Effector memory CD8-positive, alpha-beta T cell (primary cell): ENCODE measurements at regions not wholly inside any gene's neighbourhood (a gene's known extent, or its start where the extent isn't known, plus 50 kb on each side); places are given as distances from the start of the nearest gene placed in this dataset.
"Not testable (repeated sequence)": the region's sequence is repeated elsewhere in the genome, so short reads cannot be mapped to it uniquely, and the experiment has no call there.

ENCODE experiments used
- ATAC-seq: fragments of 150-1000 bp; cut with Tn5 transposase; replicated peaks from 2 replicates; pipeline ENCODE4 v1.10.0; 2021; ENCODE audit warnings: mild to moderate bottlenecking, moderate library complexity
- DNase-seq, 3 experiments: peaks; one replicate each; pipeline ENCODE4 v3.0.0; 2021
- H3K27ac Mint-ChIP-seq, 2 donors: one replicate each; pipeline ENCODE4 v1.8.0; 2022; ENCODE audit warnings: mild to moderate bottlenecking in 2 of 2, mixed read lengths in 2 of 2, moderate library complexity in 2 of 2
- H3K27me3 Mint-ChIP-seq, 2 donors: one replicate each; pipeline ENCODE4 v1.8.0; 2022; ENCODE audit warnings: mixed read lengths in 2 of 2
- H3K36me3 Mint-ChIP-seq: one replicate; pipeline ENCODE4 v1.8.0; 2022; ENCODE audit warnings: mild to moderate bottlenecking, moderate library complexity, mixed read lengths; ENCODE audit not compliant: insufficient read depth
- H3K4me1 Mint-ChIP-seq, 2 donors: one replicate each; pipeline ENCODE4 v1.8.0; 2022; ENCODE audit warnings: low read depth in 2 of 2, mixed read lengths in 2 of 2
- H3K4me3 Mint-ChIP-seq, 2 donors: one replicate each; pipeline ENCODE4 v1.8.0; 2022; ENCODE audit warnings: mild to moderate bottlenecking in 2 of 2, mixed read lengths in 2 of 2, moderate library complexity in 2 of 2
- H3K9me3 Mint-ChIP-seq, 2 donors: one replicate each; pipeline ENCODE4 v1.8.0; 2022; ENCODE audit warnings: mixed read lengths in 2 of 2

GRCh38 chr14:40758076-40758475 is 848.6 kb upstream of the LRFN5 start:
- Mint-ChIP-seq H3K27ac (no peak overlapping the region), H3K36me3 (no peaks in the 10 kb centered on the region), H3K9me3 (peaks cover 15 to 34% of the 10 kb centered on the region in 2 donors), H3K4me3 (no peak overlapping the region), H3K27me3 (no peaks in the 10 kb centered on the region), H3K4me1 (no peaks in the 10 kb centered on the region)
- no peak for ATAC-seq
- DNase-seq: no peak

GRCh38 chr14:40757376-40757950 is 849.2 kb upstream of the LRFN5 start:
- DNase-seq (no peak), ATAC-seq (no peak)
- Mint-ChIP-seq H3K9me3 (peaks cover 15 to 34% of the 10 kb centered on the region in 2 donors), H3K36me3 (no peaks in the 10 kb centered on the region), H3K4me3 (no peak overlapping the region), H3K27me3 (no peaks in the 10 kb centered on the region), H3K27ac (no peak overlapping the region), H3K4me1 (no peaks in the 10 kb centered on the region)

- H3K27me3 Mint-ChIP-seq: no peaks in the 10 kb centered on the region
- no peak overlapping the region for H3K27ac Mint-ChIP-seq
- no peaks in the 10 kb centered on the region for H3K4me1 Mint-ChIP-seq
- H3K36me3 Mint-ChIP-seq: no peaks in the 10 kb centered on the region
- H3K9me3 Mint-ChIP-seq: peaks cover 0 to 5% of the 10 kb centered on the region in 2 donors
- ATAC-seq: no peak
- no peak for DNase-seq
- no peak overlapping the region for H3K4me3 Mint-ChIP-seq
These were observed 873.5 kb upstream of the LRFN5 start for GRCh38 chr14:40733206-40733605.

GRCh38 chr14:40727107-40727506 is 879.6 kb upstream of the LRFN5 start:
- H3K36me3 Mint-ChIP-seq: no peaks in the 10 kb centered on the region
- ATAC-seq: no peak
- peaks cover 2 to 16% of the 10 kb centered on the region in 2 donors for H3K9me3 Mint-ChIP-seq

GRCh38 chr14:40713387-40713786 is 893.3 kb upstream of the LRFN5 start:
- Mint-ChIP-seq H3K36me3 (no peaks in the 10 kb centered on the region), H3K4me3 (no peak overlapping the region), H3K4me1 (no peaks in the 10 kb centered on the region), H3K27ac (no peak overlapping the region), H3K27me3 (no peaks in the 10 kb centered on the region), H3K9me3 (peaks cover 7 to 12% of the 10 kb centered on the region in 2 donors)
- DNase-seq (no peak), ATAC-seq (no peak)

More at GRCh38 chr14:40727107-40727506, 879.6 kb upstream of the LRFN5 start:
- no peaks in the 10 kb centered on the region for H3K4me1 Mint-ChIP-seq
- no peaks in the 10 kb centered on the region for H3K27me3 Mint-ChIP-seq
- no peak overlapping the region for H3K27ac Mint-ChIP-seq
- no peak overlapping the region for H3K4me3 Mint-ChIP-seq
- DNase-seq: no peak

- H3K4me3 Mint-ChIP-seq: no peak overlapping the region
- H3K4me1 Mint-ChIP-seq: no peaks in the 10 kb centered on the region
- peaks cover 2% of the 10 kb centered on the region for H3K36me3 Mint-ChIP-seq
- H3K27ac Mint-ChIP-seq: no peak overlapping the region
- no peak for ATAC-seq
- DNase-seq: no peak
- peaks cover 1 to 26% of the 10 kb centered on the region in 2 donors for H3K9me3 Mint-ChIP-seq
- no peaks in the 10 kb centered on the region for H3K27me3 Mint-ChIP-seq
These were observed 909.4 kb upstream of the LRFN5 start for GRCh38 chr14:40697231-40697630.

- ATAC-seq (no peak), DNase-seq (no peak)
- Mint-ChIP-seq H3K9me3 (peaks cover 1 to 24% of the 10 kb centered on the region in 2 donors), H3K36me3 (no peaks in the 10 kb centered on the region), H3K27ac (no peak overlapping the region), H3K27me3 (no peaks in the 10 kb centered on the region), H3K4me1 (no peaks in the 10 kb centered on the region), H3K4me3 (no peak overlapping the region)
These were observed 912.7 kb upstream of the LRFN5 start for GRCh38 chr14:40694023-40694422.

- ATAC-seq (no peak), DNase-seq (no peak)
- H3K4me1 Mint-ChIP-seq: no peaks in the 10 kb centered on the region
- H3K36me3 Mint-ChIP-seq: no peaks in the 10 kb centered on the region
- H3K9me3 Mint-ChIP-seq: peaks cover 1 to 24% of the 10 kb centered on the region in 2 donors
- H3K4me3 Mint-ChIP-seq: no peak overlapping the region
- no peak overlapping the region for H3K27ac Mint-ChIP-seq
- no peaks in the 10 kb centered on the region for H3K27me3 Mint-ChIP-seq
These were observed 915.6 kb upstream of the LRFN5 start for GRCh38 chr14:40691066-40691465.

- no peaks in the 10 kb centered on the region for H3K27me3 Mint-ChIP-seq
- H3K27ac Mint-ChIP-seq: no peak overlapping the region
- peaks cover 3% of the 10 kb centered on the region in 2 donors for H3K9me3 Mint-ChIP-seq
- H3K4me1 Mint-ChIP-seq: no peaks in the 10 kb centered on the region
- H3K4me3 Mint-ChIP-seq: no peak overlapping the region
- DNase-seq: no peak
- no peak for ATAC-seq
- H3K36me3 Mint-ChIP-seq: no peaks in the 10 kb centered on the region
These were observed 920.9 kb upstream of the LRFN5 start for GRCh38 chr14:40685764-40686163.

GRCh38 chr14:40684328-40684727 is 922.3 kb upstream of the LRFN5 start:
- ATAC-seq: no peak

GRCh38 chr14:40682131-40682913 is 924.4 kb upstream of the LRFN5 start:
- DNase-seq (no peak), ATAC-seq (no peak)
- peaks cover 8 to 15% of the 10 kb centered on the region in 2 donors for H3K9me3 Mint-ChIP-seq
- no peak overlapping the region for H3K27ac Mint-ChIP-seq
- no peaks in the 10 kb centered on the region for H3K36me3 Mint-ChIP-seq
- H3K4me1 Mint-ChIP-seq: no peaks in the 10 kb centered on the region
- no peak overlapping the region for H3K4me3 Mint-ChIP-seq
- no peaks in the 10 kb centered on the region for H3K27me3 Mint-ChIP-seq

More at GRCh38 chr14:40684328-40684727, 922.3 kb upstream of the LRFN5 start:
- Mint-ChIP-seq H3K4me1 (no peaks in the 10 kb centered on the region), H3K27me3 (no peaks in the 10 kb centered on the region), H3K27ac (no peak overlapping the region), H3K4me3 (no peak overlapping the region), H3K36me3 (no peaks in the 10 kb centered on the region), H3K9me3 (peaks cover 7 to 15% of the 10 kb centered on the region in 2 donors)
- no peak for DNase-seq

- Mint-ChIP-seq H3K27me3 (no peaks in the 10 kb centered on the region), H3K27ac (no peak overlapping the region), H3K4me1 (no peaks in the 10 kb centered on the region), H3K9me3 (peaks cover 7 to 15% of the 10 kb centered on the region in 2 donors), H3K36me3 (no peaks in the 10 kb centered on the region), H3K4me3 (no peak overlapping the region)
- DNase-seq (no peak), ATAC-seq (no peak)
These were observed 927.4 kb upstream of the LRFN5 start for GRCh38 chr14:40679256-40679655.

- ATAC-seq, H3K27ac Mint-ChIP-seq, DNase-seq, H3K4me1 Mint-ChIP-seq, H3K27me3 Mint-ChIP-seq, H3K36me3 Mint-ChIP-seq, H3K4me3 Mint-ChIP-seq: not testable (repeated sequence)
- H3K9me3 Mint-ChIP-seq: peaks cover 7 to 15% of the 10 kb centered on the region in 2 donors
These were observed 929.5 kb upstream of the LRFN5 start for GRCh38 chr14:40677206-40677605.

- no peak overlapping the region for H3K27ac Mint-ChIP-seq
- no peak overlapping the region for H3K4me3 Mint-ChIP-seq
- no peak for DNase-seq
- no peaks in the 10 kb centered on the region for H3K4me1 Mint-ChIP-seq
- H3K27me3 Mint-ChIP-seq: no peaks in the 10 kb centered on the region
- no peak for ATAC-seq
- H3K36me3 Mint-ChIP-seq: no peaks in the 10 kb centered on the region
- peaks cover under 1 to 3% of the 10 kb centered on the region in 2 donors for H3K9me3 Mint-ChIP-seq
These were observed 932.2 kb upstream of the LRFN5 start for GRCh38 chr14:40674502-40674901.
